ENCODE measurements at regions not wholly inside any gene's neighbourhood (a gene's known extent, or its start where the extent isn't known, plus 50 kb on each side); places are given as distances from the start of the nearest gene placed in this dataset.

- intact Hi-C loops (cut with DNase I): loop anchor here (10.0 kb wide), 1 partner anchor 453 kb away; no protein-coding TSS in a partner anchor
- DNase-seq (ENCODE audit: low spot score): no peak
These were observed 309.8 kb upstream of the CCDC54 start for GRCh38 chr3:107067421-107067820.

- no peak for DNase-seq (ENCODE audit: low spot score)
- intact Hi-C loops (cut with DNase I): loop anchor here (10.0 kb wide), 1 partner anchor 454 kb away; no protein-coding TSS in a partner anchor
These were observed 308.3 kb upstream of the CCDC54 start for GRCh38 chr3:107068980-107069379.

GRCh38 chr3:107076946-107077345, 300.3 kb upstream of the CCDC54 start:
- intact Hi-C loops (cut with DNase I): no loop called here
- no peak for DNase-seq (ENCODE audit: low spot score)

DNA sequence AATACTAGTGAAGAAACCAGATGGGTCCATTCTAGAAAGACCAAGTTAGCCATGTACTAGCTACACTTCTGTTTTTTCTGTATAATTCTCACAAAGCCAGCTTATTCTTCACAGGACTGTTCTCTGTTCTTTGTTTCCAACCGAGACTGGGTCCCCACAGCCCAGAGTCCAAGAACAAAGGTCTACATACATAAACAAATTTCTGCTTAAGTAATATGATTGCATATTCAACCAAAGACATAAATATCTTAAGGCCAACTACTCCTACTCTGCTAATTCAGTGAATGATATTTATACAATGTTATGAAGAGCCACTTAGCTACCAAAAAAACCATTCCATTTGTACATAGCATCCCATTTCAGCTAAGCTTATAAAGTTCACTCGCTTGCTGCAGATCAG, 299.8 kb upstream of the CCDC54 start:
- intact Hi-C loops (cut with DNase I): no loop called here
- DNase-seq (ENCODE audit: low spot score): no peak

DNA sequence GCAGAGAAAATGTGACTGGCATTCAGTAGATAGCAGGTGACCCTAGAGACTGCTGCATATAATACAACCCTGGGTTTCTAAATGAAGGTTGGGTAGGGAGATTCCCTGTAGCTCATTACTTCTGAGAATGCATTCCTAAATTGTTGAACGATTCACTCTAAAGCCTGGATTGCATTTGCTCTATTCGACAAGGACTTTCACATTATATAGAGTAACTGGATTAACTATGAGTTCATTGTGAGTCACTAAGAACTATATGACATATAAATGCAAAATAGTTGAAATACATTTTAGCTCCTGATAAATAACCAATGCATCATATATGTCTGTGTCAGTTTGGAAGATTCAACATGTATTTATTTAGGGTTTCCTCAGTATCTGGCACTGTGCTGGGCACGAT, 294.7 kb upstream of the CCDC54 start:
- intact Hi-C loops (cut with DNase I): no loop called here
- no peak for DNase-seq (ENCODE audit: low spot score)

DNA sequence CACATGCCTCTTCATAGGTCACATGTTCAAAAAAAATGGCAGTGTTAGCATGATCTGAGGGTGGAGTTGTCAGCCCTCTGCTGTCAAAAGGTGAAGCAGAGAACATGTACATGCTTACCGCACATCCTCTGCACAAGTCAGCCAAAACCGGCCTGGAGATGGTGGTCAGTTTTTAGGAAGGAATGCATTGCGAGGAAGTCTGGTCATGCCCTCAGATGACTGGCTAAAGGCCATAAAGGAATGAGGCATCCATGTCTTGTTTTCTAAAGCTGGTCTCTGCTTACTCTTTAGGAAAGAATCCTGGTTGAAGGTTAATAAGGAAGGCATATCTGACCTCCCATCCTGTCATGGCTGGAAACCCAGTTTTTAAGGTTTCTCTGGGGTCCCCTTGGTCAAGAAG, 292.0 kb upstream of the CCDC54 start:
- DNase-seq (ENCODE audit: low spot score): no peak
- intact Hi-C loops (cut with DNase I): no loop called here

DNA sequence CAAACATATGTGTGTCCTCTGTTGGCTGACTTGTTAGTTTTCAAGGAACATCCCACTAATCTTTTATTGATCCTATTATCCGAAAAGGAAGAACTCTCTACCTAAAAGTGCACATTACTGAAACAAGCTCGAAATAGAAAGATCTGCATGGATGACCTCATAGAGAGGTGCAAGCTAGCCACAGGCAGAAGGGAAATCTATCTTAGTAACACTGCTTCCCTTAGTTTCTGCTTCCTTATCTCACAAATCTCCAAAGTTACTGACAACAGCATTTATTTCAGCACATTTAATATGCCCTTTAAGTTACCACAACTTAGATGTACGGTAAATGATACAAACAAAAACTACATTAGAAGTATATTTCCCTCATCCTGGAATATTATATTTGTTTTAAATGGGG, 285.1 kb upstream of the CCDC54 start:
- DNase-seq (ENCODE audit: low spot score): no peak
- intact Hi-C loops (cut with DNase I): no loop called here

GRCh38 chr3:107098864-107099263, 278.4 kb upstream of the CCDC54 start:
- intact Hi-C loops (cut with DNase I): no loop called here
- DNase-seq (ENCODE audit: low spot score): no peak

- no peak for DNase-seq (ENCODE audit: low spot score)
- intact Hi-C loops (cut with DNase I): no loop called here
These were observed 277.1 kb upstream of the CCDC54 start for GRCh38 chr3:107100137-107100536.

- intact Hi-C loops (cut with DNase I): no loop called here
- DNase-seq (ENCODE audit: low spot score): no peak
These were observed 276.7 kb upstream of the CCDC54 start for GRCh38 chr3:107100573-107100972.

GRCh38 chr3:107103786-107104185, 273.5 kb upstream of the CCDC54 start:
- intact Hi-C loops (cut with DNase I): no loop called here
- DNase-seq (ENCODE audit: low spot score): no peak

GRCh38 chr3:107106316-107106715, 270.9 kb upstream of the CCDC54 start:
- no peak for DNase-seq (ENCODE audit: low spot score)
- intact Hi-C loops (cut with DNase I): no loop called here

DNA sequence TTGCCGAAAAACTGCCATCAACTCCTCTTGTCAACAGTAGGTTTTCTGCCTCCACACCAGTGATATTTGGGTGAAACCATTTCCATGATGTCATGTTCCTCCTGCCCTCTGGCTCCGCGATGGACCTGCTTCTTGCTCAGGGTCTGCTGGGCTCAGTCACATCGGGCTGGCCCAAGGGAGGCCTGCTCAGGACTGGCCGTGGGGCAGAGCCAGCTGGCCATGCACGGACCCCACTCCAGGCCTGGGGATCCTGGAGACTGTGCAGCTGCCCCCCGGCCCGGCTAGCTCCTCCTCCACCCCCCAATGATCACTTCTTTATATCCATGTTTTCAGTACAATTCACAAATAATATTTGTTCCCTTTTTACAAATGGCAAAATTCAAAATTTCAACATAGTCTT, 270.3 kb upstream of the CCDC54 start:
- intact Hi-C loops (cut with DNase I): no loop called here
- DNase-seq (ENCODE audit: low spot score): no peak

- intact Hi-C loops (cut with DNase I): no loop called here
- DNase-seq (ENCODE audit: low spot score): no peak
These were observed 266.5 kb upstream of the CCDC54 start for GRCh38 chr3:107110596-107111305.

DNA sequence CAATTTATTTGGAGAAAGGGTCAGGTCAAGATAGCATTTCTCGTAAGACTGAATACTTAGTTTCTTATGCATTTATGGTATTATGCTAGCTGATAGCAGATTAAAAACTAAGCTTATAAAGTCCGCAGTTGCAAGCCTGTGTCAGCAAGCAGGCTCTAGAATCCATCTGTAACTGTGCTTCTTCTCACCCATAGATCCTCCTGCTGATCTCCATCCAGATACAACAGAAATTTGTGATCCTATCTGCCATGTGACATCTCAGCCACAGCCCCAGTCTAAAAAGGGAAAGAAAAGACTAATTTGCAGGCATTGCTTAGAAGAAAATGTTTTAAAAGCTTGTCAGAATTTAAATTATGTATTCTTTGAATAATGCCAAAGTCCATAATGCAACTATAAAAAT, 265.4 kb upstream of the CCDC54 start:
- intact Hi-C loops (cut with DNase I): no loop called here
- no peak for DNase-seq (ENCODE audit: low spot score)

DNA sequence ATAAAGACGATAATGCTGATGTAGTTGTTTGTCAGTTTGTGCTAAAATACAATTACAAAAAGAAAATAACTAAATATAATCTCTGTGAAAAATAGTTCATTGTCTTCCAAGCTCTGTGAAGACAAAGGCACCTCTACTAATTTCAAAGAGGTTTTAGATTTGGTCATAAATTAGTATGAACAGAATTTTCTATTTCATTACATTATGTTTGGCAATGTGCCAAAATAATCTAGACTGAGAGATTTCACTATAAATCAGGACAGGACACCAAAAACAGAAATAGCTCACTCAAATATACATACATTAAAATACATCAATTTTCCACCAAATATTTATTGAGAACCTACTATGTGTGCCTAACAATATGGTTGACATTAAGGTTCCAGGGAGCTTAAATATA, 264.9 kb upstream of the CCDC54 start:
- no peak for DNase-seq (ENCODE audit: low spot score)
- intact Hi-C loops (cut with DNase I): no loop called here

DNA sequence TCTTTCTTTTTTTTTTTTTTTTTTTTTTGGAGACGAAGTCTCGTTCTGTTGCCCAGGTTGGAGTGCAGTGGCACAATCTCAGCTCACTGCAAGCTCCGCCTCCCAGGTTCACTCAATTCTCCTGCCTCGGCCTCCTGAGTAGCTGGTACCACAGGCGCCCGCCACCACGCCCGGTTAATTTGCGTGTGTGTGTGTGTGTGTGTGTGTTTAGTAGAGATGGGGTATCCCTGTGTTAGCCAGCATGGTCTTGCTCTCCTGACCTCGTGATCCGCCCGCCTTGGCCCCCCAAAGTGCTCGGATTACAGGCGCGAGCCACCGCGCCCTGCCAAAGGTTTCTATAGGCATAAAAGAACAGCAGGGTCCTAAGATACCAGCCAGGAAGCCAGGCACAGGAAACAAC, 261.0 kb upstream of the CCDC54 start:
- DNase-seq (ENCODE audit: low spot score): no peak
- intact Hi-C loops (cut with DNase I): no loop called here

GRCh38 chr3:107117156-107117555, 260.1 kb upstream of the CCDC54 start:
- no peak for DNase-seq (ENCODE audit: low spot score)
- intact Hi-C loops (cut with DNase I): no loop called here

DNA sequence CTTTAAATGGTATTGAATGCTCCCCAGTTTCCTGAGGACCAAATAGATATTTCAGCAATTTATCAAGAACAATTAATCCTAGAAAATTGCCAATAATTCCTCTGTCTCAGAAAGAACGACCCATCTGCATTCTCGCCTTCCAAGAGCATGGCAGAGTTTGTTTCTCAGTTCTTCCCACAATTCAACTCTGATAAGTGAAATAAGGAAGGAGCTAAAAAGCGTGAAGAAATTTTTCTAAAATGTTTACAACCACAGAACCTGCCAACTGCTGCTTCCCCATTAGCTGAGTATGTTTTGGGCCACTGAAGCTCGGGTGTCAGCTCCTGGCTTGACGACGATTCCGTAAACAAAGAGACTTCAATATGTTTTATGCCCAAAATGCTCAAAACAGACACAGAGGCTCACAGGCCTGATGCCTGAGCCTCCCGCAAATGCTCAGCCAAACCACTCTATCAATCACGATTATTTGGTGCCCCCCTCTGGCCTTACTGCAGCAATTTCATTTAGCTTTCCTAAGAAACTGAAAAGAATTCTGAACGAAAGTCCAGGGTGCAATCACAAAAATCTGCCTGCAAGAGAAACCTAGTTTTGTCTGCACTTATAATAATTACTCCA, 259.2 kb upstream of the CCDC54 start:
- no peak for DNase-seq (ENCODE audit: low spot score)

GRCh38 chr3:107124885-107125284, 252.4 kb upstream of the CCDC54 start:
- intact Hi-C loops (cut with DNase I): no loop called here
- DNase-seq (ENCODE audit: low spot score): no peak

More for the DNA sequence above, 259.2 kb upstream of the CCDC54 start:
- intact Hi-C loops (cut with DNase I): no loop called here

DNA sequence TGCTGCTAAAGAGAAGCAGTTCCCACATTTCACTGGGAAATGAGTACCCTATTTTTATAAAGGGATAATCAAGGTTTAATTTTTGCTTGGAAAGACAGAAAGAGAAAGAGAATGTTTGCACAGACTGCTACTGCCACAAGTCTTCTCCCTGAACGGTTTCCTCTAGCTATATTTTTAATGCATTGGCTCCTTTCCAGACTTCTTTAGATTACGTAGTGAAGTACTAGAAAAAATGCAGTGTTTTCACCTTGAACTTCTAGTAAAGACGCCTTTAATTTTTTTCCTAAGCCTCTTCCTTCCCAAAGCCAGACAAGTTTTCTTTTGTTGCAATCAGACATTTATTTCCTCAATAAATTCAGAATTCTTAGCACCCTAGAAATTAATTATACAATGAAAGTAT, 248.3 kb upstream of the CCDC54 start:
- intact Hi-C loops (cut with DNase I): no loop called here
- no peak for DNase-seq (ENCODE audit: low spot score)

Data from cardiac septum (tissue), 1 donor.